H1 (cell line): ENCODE measurements at regions not wholly inside any gene's neighbourhood (a gene's known extent, or its start where the extent isn't known, plus 50 kb on each side); places are given as distances from the start of the nearest gene placed in this dataset.

Experiments
- CTCF ChIA-PET: fragments of 300-600 bp; sonication (Branson Sonifier 250); formaldehyde crosslinking; loops from one replicate; lab custom pipeline; 2021; ENCODE audit not compliant: partially characterized antibody; lab: Charles Lee
- POLR2A ChIA-PET: fragments of 300-600 bp; sonication (Branson Sonifier 250); formaldehyde crosslinking; loops from one replicate; lab custom pipeline; 2021; ENCODE audit warnings: inconsistent platforms; ENCODE audit not compliant: partially characterized antibody; lab: Charles Lee
- DNase-seq, 2 experiments: peaks; one replicate each; pipeline versions ENCODE4 v3.0.0 to v3.0.0-alpha.2; 2010 to 2022; ENCODE audit warnings: low spot score in 2 of 2, low read depth in 1 of 2, mixed read lengths in 1 of 2
- FAIRE-seq: peaks from 2 replicates; lab custom pipeline; 2011; peaks lifted over from hg19 to GRCh38; lab: Jason Lieb, UNC
- H2AFZ ChIP-seq: 2 replicates; pipeline ENCODE4 v1.8.1; 2012; ENCODE audit warnings: low read length, inconsistent platforms
- H2AK5ac ChIP-seq: 2 replicates; pipeline ENCODE4 v1.6.1; 2013; ENCODE audit warnings: low read depth, low read length
- H2BK120ac ChIP-seq: replicated peaks from 2 replicates; pipeline ENCODE3; 2013; ENCODE audit warnings: low read depth, low read length, inconsistent platforms
- H2BK12ac ChIP-seq: 2 replicates; pipeline ENCODE4 v1.6.1; 2013; ENCODE audit warnings: low read depth, low read length
- H2BK15ac ChIP-seq: 2 replicates; pipeline ENCODE4 v1.6.1; 2013; ENCODE audit warnings: low read length
- H2BK20ac ChIP-seq: 2 replicates; pipeline ENCODE4 v1.6.1; 2013; ENCODE audit warnings: low read length
- H2BK5ac ChIP-seq: 2 replicates; pipeline ENCODE4 v1.6.1; 2013; ENCODE audit warnings: low read depth, low read length
- H3K14ac ChIP-seq: 2 replicates; pipeline ENCODE4 v1.6.1; 2013; ENCODE audit warnings: inconsistent platforms; ENCODE audit not compliant: insufficient read length
- H3K18ac ChIP-seq: 2 replicates; pipeline ENCODE4 v1.6.1; 2013; ENCODE audit warnings: low read length; ENCODE audit errors: extremely low read depth
- H3K23ac ChIP-seq: 2 replicates; pipeline ENCODE4 v1.6.1; 2013; ENCODE audit warnings: inconsistent platforms; ENCODE audit not compliant: insufficient read length
- H3K23me2 ChIP-seq: 2 replicates; pipeline ENCODE4 v1.6.1; 2013; ENCODE audit warnings: low read depth, low read length
- H3K27ac ChIP-seq: 2 replicates; pipeline ENCODE4 v1.6.1; 2011; ENCODE audit warnings: low read depth, low read length, inconsistent platforms
- H3K27me3 ChIP-seq, 4 experiments: replicated peaks in 1 of 4; 1 replicate in 1 of 4; 2 replicates in 3 of 4; pipeline versions ENCODE4 v1.6.1 to v1.8.1; 2011 to 2013; ENCODE audit warnings: low read length in 3 of 4, mild to moderate bottlenecking in 3 of 4, inconsistent platforms in 2 of 4, mixed read lengths in 2 of 4, moderate library complexity in 1 of 4; ENCODE audit not compliant: control insufficient read depth in 3 of 4, insufficient read depth in 3 of 4; ENCODE audit errors: extremely low read depth in 1 of 4
- H3K36me3 ChIP-seq, 4 experiments: 2 replicates each; pipeline versions ENCODE4 v1.6.1 to v1.8.1; 2011 to 2013; ENCODE audit warnings: mild to moderate bottlenecking in 4 of 4, low read length in 3 of 4, moderate library complexity in 2 of 4, control low read depth in 1 of 4, inconsistent platforms in 1 of 4; ENCODE audit not compliant: insufficient read depth in 4 of 4, control insufficient read depth in 2 of 4
- H3K4ac ChIP-seq: replicated peaks from 2 replicates; pipeline ENCODE3; 2013; ENCODE audit warnings: low read length, low read depth, mixed read lengths, inconsistent platforms; ENCODE audit not compliant: insufficient read length
- H3K4me1 ChIP-seq, 4 experiments: replicated peaks in 1 of 4; 1 replicate in 1 of 4; 2 replicates in 3 of 4; pipeline versions ENCODE4 v1.6.1 to v1.8.1; 2011 to 2013; ENCODE audit warnings: low read length in 3 of 4, inconsistent platforms in 2 of 4, mixed read lengths in 1 of 4; ENCODE audit not compliant: insufficient read depth in 4 of 4, control insufficient read depth in 3 of 4
- H3K4me2 ChIP-seq, 2 experiments: 2 replicates each; pipeline versions ENCODE4 v1.6.1 to v1.8.1; 2011 to 2013; ENCODE audit warnings: low read depth in 2 of 2, low read length in 2 of 2, control low read depth in 1 of 2, inconsistent platforms in 1 of 2, mild to moderate bottlenecking in 1 of 2; ENCODE audit not compliant: insufficient read depth in 1 of 2
- H3K4me3 ChIP-seq, 4 experiments: fragments of 200-600, 300-600 bp in 1 of 4; sonication (generic), shearing (Covaris generic), sonication (Bioruptor Twin) in 1 of 4; 2 replicates each; pipeline versions ENCODE4 v1.5.1 to v1.8.1; 2011 to 2016; ENCODE audit warnings: low read length in 4 of 4, low read depth in 3 of 4, control low read depth in 2 of 4, inconsistent platforms in 2 of 4, mild to moderate bottlenecking in 2 of 4, mixed read lengths in 1 of 4, moderate library complexity in 1 of 4; ENCODE audit not compliant: insufficient read depth in 2 of 4; ENCODE audit errors: extremely low read depth in 1 of 4
- H3K56ac ChIP-seq: replicated peaks from 2 replicates; pipeline ENCODE3; 2013; ENCODE audit warnings: low read depth, mild to moderate bottlenecking, mixed read lengths, low read length, inconsistent platforms; ENCODE audit not compliant: insufficient read length
- H3K79me1 ChIP-seq: 2 replicates; pipeline ENCODE4 v1.6.1; 2013; ENCODE audit warnings: low read depth, low read length, control low read depth
- H3K79me2 ChIP-seq, 2 experiments: 2 replicates each; pipeline versions ENCODE4 v1.6.1 to v1.8.1; 2012 to 2013; ENCODE audit warnings: low read length in 2 of 2, mild to moderate bottlenecking in 2 of 2, inconsistent platforms in 1 of 2; ENCODE audit not compliant: insufficient read depth in 2 of 2, control insufficient read depth in 1 of 2
- H3K9ac ChIP-seq, 4 experiments: replicated peaks in 1 of 4; 1 replicate in 1 of 4; 2 replicates in 3 of 4; pipeline versions ENCODE4 v1.6.1 to v1.8.1; 2011 to 2013; ENCODE audit warnings: low read depth in 3 of 4, low read length in 3 of 4, control low read depth in 2 of 4, mild to moderate bottlenecking in 2 of 4, moderate library complexity in 2 of 4, inconsistent platforms in 1 of 4; ENCODE audit errors: extremely low read depth in 1 of 4
- H3K9me3 ChIP-seq, 2 experiments: 2 replicates each; pipeline versions ENCODE4 v1.6.1 to v1.8.1; 2012 to 2013; ENCODE audit warnings: mild to moderate bottlenecking in 2 of 2, moderate library complexity in 2 of 2, control low read depth in 1 of 2, inconsistent platforms in 1 of 2, low read depth in 1 of 2, low read length in 1 of 2, mixed read lengths in 1 of 2; ENCODE audit not compliant: insufficient read depth in 2 of 2
- H4K20me1 ChIP-seq, 2 experiments: replicated peaks in 1 of 2; 2 replicates each; pipeline versions ENCODE3 to v1.8.1; 2011 to 2013; ENCODE audit warnings: inconsistent platforms in 2 of 2, low read length in 2 of 2, mild to moderate bottlenecking in 1 of 2; ENCODE audit not compliant: insufficient read depth in 2 of 2, control insufficient read depth in 1 of 2
- H4K5ac ChIP-seq: 2 replicates; pipeline ENCODE4 v1.6.1; 2013; ENCODE audit warnings: low read length, low read depth, mixed read lengths, inconsistent platforms; ENCODE audit not compliant: insufficient read length
- H4K8ac ChIP-seq: 2 replicates; pipeline ENCODE4 v1.8.0; 2013; ENCODE audit warnings: mild to moderate bottlenecking, moderate library complexity, low read length, inconsistent platforms; ENCODE audit not compliant: insufficient read depth; ENCODE audit errors: extremely low read depth
- H4K91ac ChIP-seq: replicated peaks from 2 replicates; pipeline ENCODE3; 2013; ENCODE audit warnings: low read length, mixed read lengths, inconsistent platforms; ENCODE audit not compliant: insufficient read length
- EGR1 ChIP-seq: IDR thresholded peaks from 2 replicates; pipeline ENCODE4 v1.6.1; 2011; ENCODE audit warnings: low read depth, low read length, borderline replicate concordance
- EP300 ChIP-seq, 2 experiments: IDR thresholded peaks; 1 replicate in 1 of 2; 2 replicates in 1 of 2; pipeline ENCODE4 v1.6.1; 2011 to 2012; ENCODE audit warnings: low read depth in 2 of 2, low read length in 2 of 2, mild to moderate bottlenecking in 2 of 2, borderline replicate concordance in 1 of 2, inconsistent platforms in 1 of 2, moderate library complexity in 1 of 2
- FOSL1 ChIP-seq: IDR thresholded peaks from 2 replicates; pipeline ENCODE4 v1.6.1; 2011; ENCODE audit warnings: mild to moderate bottlenecking, low read depth, low read length, moderate library complexity; ENCODE audit not compliant: insufficient read depth
- KDM4A ChIP-seq: IDR thresholded peaks from one replicate; pipeline ENCODE4 v1.7.1; 2012; ENCODE audit warnings: low read depth, mild to moderate bottlenecking, moderate library complexity, low read length, inconsistent platforms; ENCODE audit not compliant: severe bottlenecking
- MAFK ChIP-seq: IDR thresholded peaks from 2 replicates; pipeline ENCODE4 v1.6.1; 2012; ENCODE audit warnings: low read depth, mild to moderate bottlenecking, improper control_type of control experiment, low read length
- NRF1 ChIP-seq: IDR thresholded peaks from 2 replicates; pipeline ENCODE4 v1.6.1; 2011; ENCODE audit warnings: mild to moderate bottlenecking, low read depth, low read length, improper control_type of control experiment
- RAD21 ChIP-seq, 2 experiments: IDR thresholded peaks in 1 of 2; conservative IDR thresholded peaks in 1 of 2; 2 replicates each; pipeline ENCODE4 v1.6.1; 2011; ENCODE audit warnings: low read depth in 2 of 2, low read length in 2 of 2, improper control_type of control experiment in 1 of 2, inconsistent platforms in 1 of 2, mild to moderate bottlenecking in 1 of 2, moderate library complexity in 1 of 2
- RNF2 ChIP-seq: fragments of 200-900, 300-1000 bp; sonication (generic); IDR thresholded peaks from 2 replicates; pipeline ENCODE4 v1.7.1; 2016; ENCODE audit warnings: borderline replicate concordance, low read depth, mild to moderate bottlenecking, antibody characterized with exemption, low read length; ENCODE audit not compliant: poor library complexity, severe bottlenecking; ENCODE audit errors: missing control alignments
- RXRA ChIP-seq: IDR thresholded peaks from 2 replicates; pipeline ENCODE4 v1.6.1; 2011; ENCODE audit warnings: low read depth, mild to moderate bottlenecking, low read length, moderate library complexity; ENCODE audit not compliant: insufficient read depth
- SAP30 ChIP-seq: fragments of 300-600 bp; sonication (generic); IDR thresholded peaks from 2 replicates; pipeline ENCODE4 v1.7.1; 2012; ENCODE audit warnings: low read length, moderate library complexity, mild to moderate bottlenecking, inconsistent platforms; ENCODE audit not compliant: insufficient read depth, insufficient replicate concordance
- SP1 ChIP-seq: IDR thresholded peaks from 2 replicates; pipeline ENCODE4 v1.6.1; 2011; ENCODE audit warnings: low read depth, low read length
- SUZ12 ChIP-seq: fragments of 200-600 bp; sonication (generic); IDR thresholded peaks from 2 replicates; pipeline ENCODE4 v1.6.1; 2012; ENCODE audit warnings: mild to moderate bottlenecking, inconsistent platforms, low read length, moderate library complexity, mixed read lengths
- YY1 ChIP-seq: IDR thresholded peaks from 2 replicates; pipeline ENCODE4 v1.6.1; 2011; ENCODE audit warnings: low read depth, mild to moderate bottlenecking, low read length
- WGBS, 2 experiments: shearing (Covaris generic) in 1 of 2; methylation state at CpG; one replicate each; pipeline versions ENCODE4 v1.1.6 to v1.1.7; 2013 to 2015; ENCODE audit warnings: low lambda C conversion rate in 2 of 2, mixed read lengths in 2 of 2, inconsistent platforms in 1 of 2, low coverage in 1 of 2, missing lambda C conversion rate in 1 of 2; ENCODE audit not compliant: insufficient replicate concordance in 2 of 2, insufficient coverage in 1 of 2, insufficient read length in 1 of 2; ENCODE audit errors: extremely low coverage in 1 of 2, missing lambda C conversion rate in 1 of 2; 5-methylcytosine and 5-hydroxymethylcytosine counted together

DNA sequence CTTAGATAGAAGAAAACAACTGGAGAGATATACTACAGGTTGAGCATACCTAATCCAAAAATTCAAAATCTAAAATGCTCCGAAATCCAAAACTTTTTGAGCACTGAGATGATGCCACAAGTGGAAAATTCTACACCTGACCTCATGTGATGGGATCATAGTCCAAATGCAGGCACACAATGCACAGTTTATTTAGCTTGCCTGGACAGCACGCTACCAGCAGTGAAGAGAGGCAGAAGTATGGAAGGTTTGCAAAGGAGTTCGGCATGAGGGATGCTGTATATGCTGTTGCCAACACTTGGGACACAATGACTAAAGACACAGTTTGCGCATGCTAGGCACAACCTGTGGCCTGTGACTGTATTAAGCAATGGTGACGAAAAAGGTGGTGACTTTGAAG is 58.1 kb upstream of the CAND1 start:
- Histone ChIP-seq H3K9ac (no peak overlapping the region), H3K79me2 (no peaks in the 10 kb centered on the region), H3K4me2 (no peak overlapping the region), H3K56ac (no peak overlapping the region), H4K8ac (no peak overlapping the region), H4K91ac (no peak overlapping the region), H3K79me1 (no peaks in the 10 kb centered on the region), H3K4me3 (no peak overlapping the region), H4K5ac (no peak overlapping the region), H2BK5ac (no peak overlapping the region), H2BK12ac (no peak overlapping the region), H2BK20ac (no peak overlapping the region), H3K36me3 (no peaks in the 10 kb centered on the region), H2AK5ac (no peak overlapping the region), H2AFZ (0 out of 2 replicates have a peak overlapping the region, but pooled peaks have one; percentile 83), H3K23me2 (no peaks in the 10 kb centered on the region), H3K27ac (no peak overlapping the region), H3K9me3 (no peaks in the 10 kb centered on the region), H2BK15ac (no peak overlapping the region), H2BK120ac (no peak overlapping the region), H3K27me3 (no peaks in the 10 kb centered on the region), H3K18ac (no peak overlapping the region), H3K4ac (no peak overlapping the region), H3K4me1 (no peaks in the 10 kb centered on the region), H3K23ac (no peak overlapping the region), H3K14ac (no peak overlapping the region), H4K20me1 (no peaks in the 10 kb centered on the region)
- TF ChIP-seq FOSL1 (no peak), NRF1 (no peak), SUZ12 (no peak), EP300 (IDR thresholded peaks at IDR 0.05; ENCODE audit: borderline replicate concordance in 1 of 2, low read depth in 2 of 2, low read length in 2 of 2) (no peak), YY1 (no peak), SP1 (no peak), EGR1 (no peak), MAFK (no peak), RXRA (no peak), SAP30 (no peak), RNF2 (no peak), RAD21 (IDR thresholded peaks at IDR 0.05 in 1 of 2, conservative IDR thresholded peaks at IDR 0.05 in 1 of 2; ENCODE audit: low read depth in 2 of 2, low read length in 2 of 2) (no peak), KDM4A (no peak)
- DNase-seq (no peak), FAIRE-seq (no peak)
- ChIA-PET CTCF (no interaction called here), POLR2A (no interaction called here)
- 90% methylated on average over 5 of the region's 5 CpGs; no CpG with 5 or more reads in 1 of the 2 experiments for WGBS, 2 experiments
